GM23248 (cell line): ENCODE measurements at regions not wholly inside any gene's neighbourhood (a gene's known extent, or its start where the extent isn't known, plus 50 kb on each side); places are given as distances from the start of the nearest gene placed in this dataset.
"Not testable (repeated sequence)": the region's sequence is repeated elsewhere in the genome, so short reads cannot be mapped to it uniquely, and the experiment has no call there.

ENCODE experiments used
- DNase-seq: peaks from one replicate; pipeline ENCODE4 v3.0.0-alpha.2; 2015
- H2AFZ ChIP-seq: fragments of 200-600 bp; sonication (generic); 2 replicates; pipeline ENCODE4 v1.6.1; 2016; ENCODE audit warnings: antibody characterized with exemption
- H3F3A ChIP-seq: fragments of 200-600 bp; sonication (generic); 2 replicates; pipeline ENCODE4 v1.6.1; 2016; ENCODE audit warnings: mild to moderate bottlenecking, antibody characterized with exemption, mixed run types; ENCODE audit not compliant: insufficient read depth
- H3K27ac ChIP-seq: fragments of 200-600 bp; sonication (generic); 2 replicates; pipeline ENCODE4 v1.5.1; 2016; ENCODE audit warnings: mild to moderate bottlenecking
- H3K27me3 ChIP-seq: fragments of 200-600 bp; sonication (generic); replicated peaks from 2 replicates; pipeline ENCODE4 v1.6.1; 2016; ENCODE audit warnings: mild to moderate bottlenecking; ENCODE audit not compliant: insufficient read depth
- H3K36me3 ChIP-seq: fragments of 200-600 bp; sonication (generic); 2 replicates; pipeline ENCODE4 v1.6.1; 2016; ENCODE audit warnings: low read depth, mild to moderate bottlenecking
- H3K4me1 ChIP-seq: fragments of 200-600 bp; sonication (generic); 2 replicates; pipeline ENCODE4 v1.6.1; 2016; ENCODE audit warnings: mild to moderate bottlenecking; ENCODE audit not compliant: insufficient read depth
- H3K4me2 ChIP-seq: fragments of 200-600 bp; sonication (generic); one replicate; pipeline ENCODE4 v1.6.1; 2016; ENCODE audit warnings: mild to moderate bottlenecking; ENCODE audit not compliant: unreplicated experiment
- H3K4me3 ChIP-seq: fragments of 200-600 bp; sonication (generic); 2 replicates; pipeline ENCODE4 v1.5.1; 2016; ENCODE audit warnings: mild to moderate bottlenecking
- H3K79me2 ChIP-seq: fragments of 200-600 bp; sonication (generic); 2 replicates; pipeline ENCODE4 v1.6.1; 2016; ENCODE audit warnings: mild to moderate bottlenecking; ENCODE audit not compliant: insufficient read depth
- H3K9ac ChIP-seq: fragments of 200-600 bp; sonication (generic); 2 replicates; pipeline ENCODE4 v1.6.1; 2016; ENCODE audit warnings: mild to moderate bottlenecking
- H3K9me2 ChIP-seq: fragments of 200-600 bp; sonication (generic); 2 replicates; pipeline ENCODE4 v1.6.1; 2016; ENCODE audit warnings: mixed run types, mild to moderate bottlenecking, moderate library complexity; ENCODE audit not compliant: insufficient read depth
- H3K9me3 ChIP-seq: fragments of 200-600 bp; sonication (generic); one replicate; pipeline ENCODE4 v1.6.1; 2017; ENCODE audit warnings: low read depth
- H4K20me1 ChIP-seq: fragments of 200-600 bp; sonication (generic); 2 replicates; pipeline ENCODE4 v1.6.0; 2016; ENCODE audit not compliant: insufficient read depth
- EZH2 ChIP-seq: fragments of 200-600 bp; sonication (generic); IDR thresholded peaks from 2 replicates; pipeline ENCODE4 v1.6.1; 2018; ENCODE audit warnings: antibody characterized with exemption, mild to moderate bottlenecking; ENCODE audit not compliant: insufficient read depth, poor library complexity, severe bottlenecking
- EZH2phosphoT487 ChIP-seq: fragments of 200-600 bp; sonication (generic); IDR thresholded peaks from 2 replicates; pipeline ENCODE4 v1.6.1; 2018; ENCODE audit warnings: antibody characterized with exemption, moderate library complexity, mild to moderate bottlenecking, low read depth; ENCODE audit not compliant: insufficient read depth
- WGBS, 2 experiments: methylation state at CpG; one replicate each; pipeline ENCODE4 v1.1.6; 2015 to 2017; ENCODE audit warnings: low lambda C conversion rate in 2 of 2, low coverage in 1 of 2; ENCODE audit errors: missing lambda C conversion rate in 2 of 2; 5-methylcytosine and 5-hydroxymethylcytosine counted together
- in situ Hi-C: fragments of 300-500 bp; cut with MboI; formaldehyde crosslinking; loops from 2 replicates; pipeline ENCODE4 v1.15.0; 2020

GRCh38 chr12:3380200-3381043 is 110.6 kb upstream of the PRMT8 start:
- Histone ChIP-seq H3K36me3 (no peaks in the 10 kb centered on the region), H3K9me2 (no peaks in the 10 kb centered on the region), H3K27ac (no peak overlapping the region), H3K79me2 (no peaks in the 10 kb centered on the region), H4K20me1 (no peaks in the 10 kb centered on the region), H3K9ac (no peak overlapping the region), H3F3A (no peaks in the 10 kb centered on the region), H3K4me3 (no peak overlapping the region), H3K27me3 (peaks cover 18% of the 10 kb centered on the region; the same call in 1 of the 2 replicates), H3K9me3 (no peaks in the 10 kb centered on the region), H3K4me2 (no peak overlapping the region), H3K4me1 (no peaks in the 10 kb centered on the region), H2AFZ (no peak overlapping the region)
- peak; percentile 38 for DNase-seq
- WGBS, 2 experiments: 14% methylated on average over 15 of the region's 15 CpGs
- in situ Hi-C loops: no loop called here
- TF ChIP-seq EZH2phosphoT487 (no peak), EZH2 (no peak)

DNA sequence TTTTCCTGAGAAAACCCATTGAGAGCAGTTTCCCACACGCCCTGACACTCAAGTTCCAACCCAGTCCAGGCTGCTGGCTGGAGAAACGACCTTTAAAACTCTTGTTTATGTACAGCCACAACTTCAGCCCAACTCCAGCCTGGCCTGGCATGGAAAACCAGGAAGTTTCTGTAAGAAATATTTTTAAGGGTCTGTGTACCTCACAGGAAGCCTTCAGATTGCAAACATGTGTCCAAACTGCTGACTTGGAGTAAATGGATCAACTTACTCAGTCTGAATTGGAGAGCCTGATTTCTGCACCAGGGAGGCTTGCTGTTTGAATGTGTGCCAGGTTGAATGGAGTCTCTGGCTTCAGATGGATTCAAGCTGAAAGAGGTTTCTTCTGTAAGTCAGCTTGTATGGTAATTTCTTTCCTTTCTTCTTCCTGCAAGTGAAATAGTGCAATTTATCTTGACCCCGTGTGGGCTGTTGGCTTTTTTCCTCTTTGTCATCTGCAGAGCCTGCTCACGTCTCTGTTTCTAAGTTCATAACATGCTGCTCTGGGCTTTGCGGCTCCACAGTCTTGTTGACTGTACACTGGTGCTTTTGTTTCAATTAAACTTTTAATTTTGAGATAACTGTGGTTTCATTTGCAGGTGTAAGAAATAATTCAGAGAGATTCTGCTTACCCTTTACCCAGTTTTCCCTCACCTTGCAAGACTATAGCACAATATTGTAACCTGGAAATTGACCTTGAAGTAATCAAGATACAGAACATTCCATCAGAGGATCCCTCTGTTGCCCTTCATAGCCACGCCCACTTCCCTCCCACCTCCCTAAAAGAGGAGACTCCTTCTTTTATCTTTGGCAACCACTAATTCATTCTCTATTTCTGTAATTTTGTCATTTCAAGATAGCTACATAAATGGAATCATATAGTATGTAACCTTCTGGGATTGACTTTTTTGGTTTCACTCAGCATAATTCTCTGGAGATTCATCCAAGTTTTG is 109.7 kb upstream of the PRMT8 start:
- no peak for TF ChIP-seq EZH2phosphoT487
- no peak for TF ChIP-seq EZH2
- Histone ChIP-seq H3K4me2 (no peak overlapping the region), H3F3A (no peaks in the 10 kb centered on the region), H3K36me3 (no peaks in the 10 kb centered on the region), H3K9me3 (no peaks in the 10 kb centered on the region), H4K20me1 (no peaks in the 10 kb centered on the region), H3K27me3 (peaks cover 18% of the 10 kb centered on the region; the same call in 1 of the 2 replicates), H3K4me1 (no peaks in the 10 kb centered on the region), H3K9ac (no peak overlapping the region), H3K79me2 (no peaks in the 10 kb centered on the region), H3K27ac (no peak overlapping the region), H3K4me3 (no peak overlapping the region), H2AFZ (no peak overlapping the region), H3K9me2 (no peaks in the 10 kb centered on the region)
- WGBS, 2 experiments: 4 to 9% methylated on average over 6 of the region's 6 CpGs
- in situ Hi-C loops: no loop called here
- DNase-seq: peak; percentile 1

DNA sequence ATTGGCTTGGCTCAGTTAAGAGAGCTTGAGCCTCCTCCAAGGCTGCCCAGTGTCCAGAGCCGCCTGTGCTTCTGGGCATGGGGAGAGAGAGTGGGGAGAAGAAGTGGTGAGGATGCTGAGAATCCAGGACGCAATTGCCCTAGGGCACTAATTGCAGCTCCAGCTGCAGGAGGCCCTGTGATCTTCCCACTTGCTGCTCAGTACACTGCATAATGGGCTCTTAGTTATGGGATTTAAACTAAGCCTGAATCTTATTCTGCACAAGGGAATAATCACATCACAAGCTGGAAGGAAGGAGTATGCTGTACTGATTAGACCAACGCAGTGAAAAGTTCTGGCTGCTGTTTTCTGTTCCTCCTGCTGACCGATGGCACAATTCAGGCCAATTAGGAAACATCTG is 101.0 kb upstream of the PRMT8 start:
- no peaks in the 10 kb centered on the region for H3K36me3 ChIP-seq
- no peak overlapping the region for H2AFZ ChIP-seq
- H3F3A ChIP-seq: no peaks in the 10 kb centered on the region
- TF ChIP-seq EZH2 (no peak), EZH2phosphoT487 (no peak)
- no peak overlapping the region for H3K9ac ChIP-seq
- H3K27ac ChIP-seq: no peak overlapping the region
- H3K79me2 ChIP-seq: no peaks in the 10 kb centered on the region
- no peaks in the 10 kb centered on the region for H4K20me1 ChIP-seq
- in situ Hi-C loops: no loop called here
- H3K9me2 ChIP-seq: no peaks in the 10 kb centered on the region
- no peak overlapping the region for H3K4me3 ChIP-seq
- no peak overlapping the region for H3K4me2 ChIP-seq
- no peaks in the 10 kb centered on the region for H3K9me3 ChIP-seq
- no peak for DNase-seq
- no peaks in the 10 kb centered on the region; the same call in 1 of the 2 replicates for H3K27me3 ChIP-seq
- H3K4me1 ChIP-seq: no peaks in the 10 kb centered on the region
- 49 to 53% methylated on average over 4 of the region's 4 CpGs for WGBS, 2 experiments

GRCh38 chr12:3397596-3397995 is 93.4 kb upstream of the PRMT8 start:
- DNase-seq, H3K4me3 ChIP-seq, H3K4me2 ChIP-seq, H3K27ac ChIP-seq, H4K20me1 ChIP-seq, H3K79me2 ChIP-seq, in situ Hi-C loops, H2AFZ ChIP-seq, H3K36me3 ChIP-seq, H3K9ac ChIP-seq, H3K9me3 ChIP-seq, H3K9me2 ChIP-seq, H3F3A ChIP-seq, H3K27me3 ChIP-seq, H3K4me1 ChIP-seq: not testable (repeated sequence)
- 13 to 17% methylated on average over 11 to 13 of the region's 16 CpGs for WGBS, 2 experiments
